HUES6 (cell line): ENCODE measurements at regions not wholly inside any gene's neighbourhood (a gene's known extent, or its start where the extent isn't known, plus 50 kb on each side); places are given as distances from the start of the nearest gene placed in this dataset.

Source experiments
- H3K27ac ChIP-seq: 2 replicates; pipeline ENCODE4 v1.7.0; 2013; ENCODE audit warnings: low read depth, mild to moderate bottlenecking, low read length, inconsistent platforms
- H3K27me3 ChIP-seq: 2 replicates; pipeline ENCODE4 v1.6.1; 2013; ENCODE audit warnings: low read length; ENCODE audit not compliant: control insufficient read depth, insufficient read depth
- H3K36me3 ChIP-seq: 2 replicates; pipeline ENCODE4 v1.6.1; 2013; ENCODE audit warnings: low read length; ENCODE audit not compliant: control insufficient read depth, insufficient read depth
- H3K4me1 ChIP-seq: 2 replicates; pipeline ENCODE4 v1.6.1; 2013; ENCODE audit warnings: low read length; ENCODE audit not compliant: control insufficient read depth, insufficient read depth
- H3K4me3 ChIP-seq: 2 replicates; pipeline ENCODE4 v1.5.1; 2013; ENCODE audit warnings: low read depth, low read length
- H3K9ac ChIP-seq: one replicate; pipeline ENCODE4 v1.6.1; 2013; ENCODE audit warnings: mild to moderate bottlenecking, low read length
- H3K9me3 ChIP-seq: 2 replicates; pipeline ENCODE4 v1.6.1; 2013; ENCODE audit warnings: low read depth, low read length; ENCODE audit not compliant: control insufficient read depth, insufficient read depth

DNA sequence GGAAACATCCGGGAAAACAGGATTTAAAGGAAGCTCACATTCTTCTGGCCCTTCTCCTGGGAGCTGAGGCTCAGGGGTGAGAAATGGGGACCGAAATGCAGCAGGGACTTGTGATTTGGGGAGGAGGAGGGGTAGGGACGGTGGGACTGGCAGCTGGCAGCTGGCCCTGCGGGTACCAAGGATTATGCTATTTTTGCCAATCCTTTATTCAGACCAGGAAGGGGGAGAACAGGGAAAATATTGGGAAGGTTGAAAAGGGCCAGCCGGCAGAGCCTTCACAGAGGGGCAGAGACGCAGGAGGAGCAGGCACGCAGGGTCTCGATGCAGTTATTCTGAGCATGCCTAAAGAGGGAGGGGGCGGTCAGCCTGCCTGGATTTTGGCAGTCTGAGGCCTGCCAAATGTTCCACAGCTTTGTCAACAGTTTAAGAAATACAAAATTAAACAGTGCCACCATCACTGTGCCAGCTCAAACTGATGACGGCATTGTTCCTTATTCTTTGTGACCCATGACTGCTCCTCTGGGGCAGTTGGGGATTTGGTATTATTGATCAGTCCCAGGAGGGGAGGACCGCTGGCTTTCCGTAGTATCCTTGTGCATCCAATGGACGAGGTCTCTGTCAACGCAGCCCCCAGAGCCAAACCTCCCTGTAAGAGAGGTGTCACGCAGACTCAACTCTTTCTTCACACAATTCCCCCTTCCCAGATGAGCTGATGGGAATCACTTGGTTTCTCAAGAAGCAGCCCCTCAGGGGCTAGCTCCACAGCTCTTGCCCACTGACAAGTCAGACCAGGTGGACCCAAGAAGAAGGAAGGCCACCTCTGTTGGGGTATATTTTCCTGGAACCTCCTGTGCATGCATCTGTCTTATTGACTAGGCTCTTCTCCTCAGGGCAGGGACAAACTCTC, 553.3 kb downstream of the BNC2 start:
- Histone ChIP-seq H3K27me3 (no peaks in the 10 kb centered on the region), H3K36me3 (no peaks in the 10 kb centered on the region), H3K27ac (no peak overlapping the region), H3K4me3 (no peak overlapping the region), H3K4me1 (no peaks in the 10 kb centered on the region), H3K9me3 (no peaks in the 10 kb centered on the region), H3K9ac (no peak overlapping the region)

DNA sequence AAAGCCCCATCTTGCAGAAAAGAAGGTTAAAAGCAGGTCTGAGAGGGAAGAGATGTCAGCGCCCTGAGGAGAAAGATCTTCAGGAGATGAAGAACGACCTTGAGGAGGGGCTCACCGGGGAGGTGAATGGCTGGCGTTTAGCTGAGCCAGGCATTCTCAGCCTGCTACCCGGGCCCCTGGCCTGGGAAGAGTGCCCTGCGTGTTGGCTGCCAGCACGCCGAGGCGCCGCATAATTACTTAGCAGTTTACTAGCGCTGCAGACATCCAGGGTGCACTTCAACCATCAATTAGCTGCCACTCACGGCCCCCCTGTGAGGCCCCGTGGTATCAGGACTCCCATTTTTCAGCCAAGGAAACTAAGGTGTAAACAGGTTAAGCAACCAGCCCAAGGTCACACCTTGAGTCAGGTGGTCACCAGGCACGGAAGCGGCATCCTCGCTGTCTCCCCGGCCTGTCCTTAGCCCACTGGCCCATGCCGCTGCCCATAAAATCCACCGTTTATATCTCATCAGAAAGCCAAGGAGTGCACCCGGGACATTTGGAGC, 551.9 kb downstream of the BNC2 start:
- no peak overlapping the region for H3K4me3 ChIP-seq
- no peaks in the 10 kb centered on the region for H3K4me1 ChIP-seq
- no peaks in the 10 kb centered on the region for H3K27me3 ChIP-seq
- no peak overlapping the region for H3K9ac ChIP-seq
- no peak overlapping the region for H3K27ac ChIP-seq
- H3K9me3 ChIP-seq, result no peaks in the 10 kb centered on the region
- H3K36me3 ChIP-seq, result no peaks in the 10 kb centered on the region

DNA sequence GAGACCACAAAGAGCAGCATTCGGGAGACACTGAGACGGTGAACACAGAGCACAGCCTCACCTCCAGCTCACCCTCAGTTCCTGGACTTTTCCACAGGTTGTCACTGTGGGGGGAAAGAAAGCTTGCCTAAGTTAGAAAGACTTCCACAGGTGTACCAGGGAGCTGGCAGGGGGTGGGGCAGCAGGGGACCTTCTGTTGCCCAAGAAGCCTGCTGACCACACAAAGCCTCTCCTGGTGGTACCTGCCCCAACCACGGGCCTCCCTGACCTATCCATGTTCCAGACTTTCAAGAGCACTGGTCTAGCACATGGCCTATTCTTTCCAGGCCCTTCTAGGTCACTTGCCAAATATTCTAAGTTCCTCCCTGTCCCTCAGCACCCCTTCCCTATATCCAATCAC, 550.8 kb downstream of the BNC2 start:
- H3K4me3 ChIP-seq, result no peak overlapping the region
- H3K4me1 ChIP-seq, result no peaks in the 10 kb centered on the region
- no peak overlapping the region for H3K27ac ChIP-seq
- H3K36me3 ChIP-seq, result no peaks in the 10 kb centered on the region
- H3K9ac ChIP-seq, result no peak overlapping the region
- H3K27me3 ChIP-seq, result no peaks in the 10 kb centered on the region
- no peaks in the 10 kb centered on the region for H3K9me3 ChIP-seq

DNA sequence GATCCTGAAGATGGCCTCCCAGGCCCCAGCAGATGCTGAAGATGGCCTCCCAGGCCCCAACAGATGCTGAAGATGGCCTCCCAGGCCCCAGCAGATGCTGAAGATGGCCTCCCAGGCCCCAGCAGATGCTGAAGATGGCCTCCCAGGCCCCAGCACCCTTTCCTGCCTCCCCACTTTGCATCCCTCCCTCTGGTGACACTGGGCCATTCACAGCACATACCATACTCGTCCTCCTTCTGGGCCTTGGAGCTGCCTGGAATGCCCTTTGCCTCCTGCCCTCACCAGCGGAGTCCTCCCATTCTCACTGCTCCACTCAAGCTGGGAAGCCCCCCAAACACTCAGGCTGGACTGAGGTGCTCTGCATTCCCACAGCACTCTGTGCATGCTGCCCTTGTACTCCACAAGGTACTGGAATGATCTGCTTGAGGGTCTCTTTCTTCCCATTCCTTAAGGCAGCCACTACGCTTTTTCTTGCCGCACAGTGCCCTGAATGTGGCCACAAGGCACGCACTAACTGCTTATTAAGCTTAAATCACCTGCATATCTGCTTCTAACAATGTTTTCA, 550.0 kb downstream of the BNC2 start:
- Histone ChIP-seq H3K9ac (no peak overlapping the region), H3K9me3 (no peaks in the 10 kb centered on the region), H3K27ac (no peak overlapping the region), H3K36me3 (no peaks in the 10 kb centered on the region), H3K4me1 (no peaks in the 10 kb centered on the region), H3K27me3 (no peaks in the 10 kb centered on the region), H3K4me3 (no peak overlapping the region)

DNA sequence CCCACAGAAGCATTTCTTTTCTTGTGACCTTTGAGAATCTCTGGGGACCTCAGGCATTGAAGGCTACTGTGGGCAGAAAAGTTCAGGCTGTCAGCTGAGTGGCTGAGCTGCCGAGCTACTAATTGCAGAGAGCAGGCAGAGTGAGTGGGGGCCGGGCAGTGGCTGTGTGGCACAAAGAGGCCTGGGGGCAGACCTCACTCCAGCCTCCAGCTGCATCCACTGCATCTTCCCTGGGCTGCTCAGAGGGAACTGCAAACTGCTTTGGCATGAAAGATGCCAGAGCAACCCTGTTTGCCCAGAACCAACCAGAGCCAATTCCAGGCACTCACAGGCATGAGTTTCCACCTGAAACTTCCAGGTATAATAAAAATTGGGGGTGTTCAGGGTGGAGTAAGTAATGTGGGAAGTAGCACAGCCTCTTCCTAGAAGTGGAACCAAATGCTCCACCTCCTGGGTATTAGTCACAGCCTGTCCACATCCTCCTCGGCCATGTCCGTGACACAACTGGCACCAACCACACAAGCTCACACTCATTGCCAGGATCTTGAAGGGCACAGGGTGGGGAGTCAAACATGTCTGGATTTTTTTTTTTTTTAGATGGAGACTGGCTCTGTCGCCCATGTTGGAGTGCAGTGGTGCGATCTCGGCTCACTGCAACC, 548.9 kb downstream of the BNC2 start:
- Histone ChIP-seq H3K27ac (no peak overlapping the region), H3K27me3 (no peaks in the 10 kb centered on the region), H3K9ac (no peak overlapping the region), H3K36me3 (no peaks in the 10 kb centered on the region), H3K4me1 (no peaks in the 10 kb centered on the region), H3K4me3 (no peak overlapping the region), H3K9me3 (no peaks in the 10 kb centered on the region)

DNA sequence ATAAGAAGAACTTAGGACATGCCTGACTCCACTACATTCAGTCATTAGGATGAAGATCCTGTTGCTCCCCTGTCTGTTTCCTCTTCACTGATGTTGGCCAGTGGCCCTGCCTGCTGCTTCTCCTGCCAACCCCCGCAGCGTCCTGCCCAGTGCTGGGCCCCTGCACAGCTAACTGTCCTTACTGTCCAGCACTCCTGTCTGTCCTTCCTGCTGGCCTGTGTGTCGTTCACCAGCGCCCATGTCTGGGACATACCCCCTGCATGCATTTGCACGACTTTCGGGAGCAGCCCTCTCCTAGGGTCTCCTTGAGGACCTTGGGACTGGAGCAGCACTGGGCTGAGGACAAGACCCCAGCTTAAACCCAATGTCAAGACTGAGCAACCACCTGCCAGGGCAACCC, 547.6 kb downstream of the BNC2 start:
- no peaks in the 10 kb centered on the region for H3K27me3 ChIP-seq
- H3K27ac ChIP-seq, result no peak overlapping the region
- H3K4me1 ChIP-seq, result no peaks in the 10 kb centered on the region
- no peaks in the 10 kb centered on the region for H3K36me3 ChIP-seq
- H3K9ac ChIP-seq, result no peak overlapping the region
- no peak overlapping the region for H3K4me3 ChIP-seq
- H3K9me3 ChIP-seq, result no peaks in the 10 kb centered on the region

DNA sequence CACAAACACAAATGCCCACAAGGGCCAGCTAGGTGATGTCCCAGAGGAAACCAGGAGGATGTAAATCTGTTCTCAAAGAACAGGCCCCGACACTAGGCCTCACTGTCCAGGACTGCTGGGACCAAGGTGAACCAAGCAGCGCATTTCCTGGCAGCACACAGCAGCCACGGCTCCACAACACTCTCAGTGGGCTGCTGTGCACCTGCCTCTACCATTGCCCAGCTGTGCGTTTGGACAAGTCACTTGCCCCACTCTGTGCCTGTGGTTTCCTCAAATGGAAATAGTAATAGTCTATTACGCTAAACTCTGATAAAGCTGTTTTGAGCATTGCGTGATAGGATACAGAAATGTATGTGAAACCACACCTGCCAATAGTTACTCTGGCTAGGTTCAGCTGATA, 544.5 kb downstream of the BNC2 start:
- no peaks in the 10 kb centered on the region for H3K36me3 ChIP-seq
- H3K27me3 ChIP-seq, result no peaks in the 10 kb centered on the region
- no peaks in the 10 kb centered on the region for H3K4me1 ChIP-seq
- no peak overlapping the region for H3K9ac ChIP-seq
- no peak overlapping the region for H3K27ac ChIP-seq
- no peak overlapping the region for H3K4me3 ChIP-seq
- no peaks in the 10 kb centered on the region for H3K9me3 ChIP-seq

DNA sequence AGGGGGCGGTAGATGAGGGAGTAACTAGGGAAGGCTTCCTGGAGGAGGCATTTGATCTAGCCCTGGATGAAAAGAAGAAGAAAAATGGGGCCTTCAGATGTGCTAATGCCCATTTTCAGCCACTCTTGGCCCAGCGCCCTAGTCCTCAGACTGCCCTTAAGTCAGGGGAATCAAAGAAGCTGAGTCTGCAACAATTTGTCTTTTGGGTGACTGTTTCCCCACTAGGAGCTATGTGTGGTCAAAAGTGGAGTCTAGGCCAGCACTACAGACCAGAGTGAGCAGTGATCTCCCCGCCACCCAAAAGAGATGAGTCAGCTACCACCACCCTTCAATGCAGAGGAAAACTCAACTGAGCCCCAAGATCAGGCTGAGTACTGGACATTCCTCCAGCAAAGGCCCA, 542.1 kb downstream of the BNC2 start:
- no peak overlapping the region for H3K4me3 ChIP-seq
- H3K9me3 ChIP-seq, result no peaks in the 10 kb centered on the region
- no peaks in the 10 kb centered on the region for H3K27me3 ChIP-seq
- H3K36me3 ChIP-seq, result no peaks in the 10 kb centered on the region
- no peak overlapping the region for H3K9ac ChIP-seq
- no peaks in the 10 kb centered on the region for H3K4me1 ChIP-seq
- H3K27ac ChIP-seq, result no peak overlapping the region

DNA sequence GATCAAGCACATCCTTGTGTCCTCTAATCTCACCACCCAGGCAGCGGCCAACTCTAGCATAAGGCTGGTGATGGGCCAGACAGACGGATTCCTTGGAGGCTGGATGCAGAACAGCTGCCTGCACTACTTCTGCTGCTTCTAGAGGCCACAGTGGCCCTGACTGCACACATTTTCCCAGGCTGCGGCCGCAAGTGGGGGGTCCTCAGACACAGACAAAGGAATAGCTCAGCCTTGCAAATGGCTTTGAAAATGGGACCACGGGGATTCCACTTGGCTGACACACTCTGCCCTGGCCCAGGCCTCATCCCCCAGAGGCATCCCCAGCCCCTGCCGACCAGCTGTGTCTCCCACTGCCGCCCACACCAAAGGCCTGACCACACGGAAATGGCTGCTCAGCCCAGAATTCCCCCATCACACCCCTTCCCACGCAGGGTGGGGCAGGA, 540.8 kb downstream of the BNC2 start:
- no peaks in the 10 kb centered on the region for H3K36me3 ChIP-seq
- H3K9ac ChIP-seq, result no peak overlapping the region
- no peaks in the 10 kb centered on the region for H3K4me1 ChIP-seq
- no peak overlapping the region for H3K27ac ChIP-seq
- no peak overlapping the region for H3K4me3 ChIP-seq
- no peaks in the 10 kb centered on the region for H3K27me3 ChIP-seq
- H3K9me3 ChIP-seq, result no peaks in the 10 kb centered on the region

DNA sequence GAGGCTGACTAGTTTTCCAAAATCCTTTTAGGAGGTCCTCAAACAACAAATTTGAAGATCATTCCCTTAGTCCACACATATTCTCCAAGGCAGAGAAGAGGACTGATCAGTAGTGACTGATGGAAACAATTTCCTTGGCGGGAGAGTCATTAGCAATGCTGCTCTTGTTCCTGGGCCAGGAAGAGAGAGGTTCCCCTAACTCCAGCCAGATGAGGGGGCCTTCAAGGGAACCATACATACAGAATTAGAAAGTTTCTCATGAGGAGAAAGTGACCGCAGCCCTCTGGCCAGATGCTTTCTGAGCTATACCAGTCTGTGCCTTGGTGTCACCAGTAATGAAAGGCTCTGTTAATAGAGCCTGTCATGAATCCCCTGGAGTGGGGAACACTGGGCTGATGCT, 539.4 kb downstream of the BNC2 start:
- no peak overlapping the region for H3K9ac ChIP-seq
- H3K36me3 ChIP-seq, result no peaks in the 10 kb centered on the region
- no peaks in the 10 kb centered on the region for H3K4me1 ChIP-seq
- H3K27me3 ChIP-seq, result no peaks in the 10 kb centered on the region
- H3K4me3 ChIP-seq, result no peak overlapping the region
- no peaks in the 10 kb centered on the region for H3K9me3 ChIP-seq
- H3K27ac ChIP-seq, result no peak overlapping the region

DNA sequence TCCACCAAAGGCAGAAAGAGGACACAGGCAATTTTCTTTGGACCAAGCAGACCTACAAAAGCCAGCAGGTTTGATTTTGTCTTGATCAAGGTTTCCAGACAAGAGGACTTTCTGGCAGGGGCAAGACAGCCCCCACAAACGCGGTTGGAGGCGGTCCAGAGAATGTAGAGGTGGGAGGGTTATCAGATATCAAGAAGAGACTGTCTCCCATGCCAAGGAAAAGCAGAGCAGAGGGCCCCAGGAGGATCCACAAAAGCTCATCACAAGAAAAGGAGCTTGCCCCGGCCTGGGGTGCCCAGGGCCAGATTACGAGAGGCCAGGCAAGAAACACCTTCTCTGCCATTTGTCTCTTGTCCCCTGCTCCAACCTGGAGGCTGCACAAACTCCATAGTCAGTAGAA, 538.9 kb downstream of the BNC2 start:
- Histone ChIP-seq H3K27me3 (no peaks in the 10 kb centered on the region), H3K9me3 (no peaks in the 10 kb centered on the region), H3K4me1 (no peaks in the 10 kb centered on the region), H3K27ac (no peak overlapping the region), H3K9ac (no peak overlapping the region), H3K4me3 (no peak overlapping the region), H3K36me3 (no peaks in the 10 kb centered on the region)
